ENCODE measurements at regions not wholly inside any gene's neighbourhood (a gene's known extent, or its start where the extent isn't known, plus 50 kb on each side); places are given as distances from the start of the nearest gene placed in this dataset.

- no peak overlapping the region for H3K9ac ChIP-seq (ENCODE audit: low read length in 3 of 3)
- no peak overlapping the region for H3K27ac ChIP-seq (ENCODE audit: low read depth in 2 of 2, low read length in 2 of 2)
- H3K4me1 ChIP-seq (ENCODE audit: control insufficient read depth in 2 of 3, insufficient read depth in 2 of 3, low read depth in 1 of 3, low read length in 3 of 3) = no peaks in the 10 kb centered on the region
- no peaks in the 10 kb centered on the region for H3K27me3 ChIP-seq (ENCODE audit: control insufficient read depth, insufficient read depth, low read length)
- no peaks in the 10 kb centered on the region for H3K36me3 ChIP-seq (ENCODE audit: control insufficient read depth in 2 of 3, insufficient read depth in 3 of 3, low read length in 3 of 3)
- intact Hi-C loops (cut with DNase I) = no loop called here
- no peaks in the 10 kb centered on the region for H3K9me3 ChIP-seq (ENCODE audit: control insufficient read depth in 2 of 3, insufficient read depth in 1 of 3, low read length in 3 of 3)
- DNase-seq = no peak
- no peak overlapping the region for H3K4me3 ChIP-seq (ENCODE audit: low read length in 3 of 3)
- no peak for FAIRE-seq
- TF ChIP-seq, protein P1, sequence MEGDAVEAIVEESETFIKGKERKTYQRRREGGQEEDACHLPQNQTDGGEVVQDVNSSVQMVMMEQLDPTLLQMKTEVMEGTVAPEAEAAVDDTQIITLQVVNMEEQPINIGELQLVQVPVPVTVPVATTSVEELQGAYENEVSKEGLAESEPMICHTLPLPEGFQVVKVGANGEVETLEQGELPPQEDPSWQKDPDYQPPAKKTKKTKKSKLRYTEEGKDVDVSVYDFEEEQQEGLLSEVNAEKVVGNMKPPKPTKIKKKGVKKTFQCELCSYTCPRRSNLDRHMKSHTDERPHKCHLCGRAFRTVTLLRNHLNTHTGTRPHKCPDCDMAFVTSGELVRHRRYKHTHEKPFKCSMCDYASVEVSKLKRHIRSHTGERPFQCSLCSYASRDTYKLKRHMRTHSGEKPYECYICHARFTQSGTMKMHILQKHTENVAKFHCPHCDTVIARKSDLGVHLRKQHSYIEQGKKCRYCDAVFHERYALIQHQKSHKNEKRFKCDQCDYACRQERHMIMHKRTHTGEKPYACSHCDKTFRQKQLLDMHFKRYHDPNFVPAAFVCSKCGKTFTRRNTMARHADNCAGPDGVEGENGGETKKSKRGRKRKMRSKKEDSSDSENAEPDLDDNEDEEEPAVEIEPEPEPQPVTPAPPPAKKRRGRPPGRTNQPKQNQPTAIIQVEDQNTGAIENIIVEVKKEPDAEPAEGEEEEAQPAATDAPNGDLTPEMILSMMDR (IDR thresholded peaks at IDR 0.05; ENCODE audit: borderline replicate concordance, extremely low read depth, insufficient read depth) = no peak
These were observed 346.8 kb downstream of the SOX2 start for GRCh38 chr3:182058488-182058887.

- TF ChIP-seq, protein P1 (IDR thresholded peaks at IDR 0.05; ENCODE audit: borderline replicate concordance, extremely low read depth, insufficient read depth) = no peak
- Histone ChIP-seq H3K36me3 (ENCODE audit: control insufficient read depth in 2 of 3, insufficient read depth in 3 of 3, low read length in 3 of 3) (no peaks in the 10 kb centered on the region), H3K9ac (ENCODE audit: low read length in 3 of 3) (no peak overlapping the region), H3K9me3 (ENCODE audit: control insufficient read depth in 2 of 3, insufficient read depth in 1 of 3, low read length in 3 of 3) (no peaks in the 10 kb centered on the region), H3K4me3 (ENCODE audit: low read length in 3 of 3) (no peak overlapping the region), H3K27ac (ENCODE audit: low read depth in 2 of 2, low read length in 2 of 2) (no peak overlapping the region), H3K27me3 (ENCODE audit: control insufficient read depth, insufficient read depth, low read length) (no peaks in the 10 kb centered on the region), H3K4me1 (ENCODE audit: control insufficient read depth in 2 of 3, insufficient read depth in 2 of 3, low read depth in 1 of 3, low read length in 3 of 3) (no peaks in the 10 kb centered on the region)
- FAIRE-seq (no peak), DNase-seq (no peak)
- intact Hi-C loops (cut with DNase I) = no loop called here
These were observed 352.0 kb downstream of the SOX2 start for GRCh38 chr3:182063742-182064141.

- intact Hi-C loops (cut with DNase I) = no loop called here
These were observed 355.7 kb downstream of the SOX2 start for GRCh38 chr3:182067423-182067822.

More at GRCh38 chr3:182067423-182067822, 355.7 kb downstream of the SOX2 start:
- Histone ChIP-seq H3K9me3 (ENCODE audit: control insufficient read depth in 2 of 3, insufficient read depth in 1 of 3, low read length in 3 of 3) (no peaks in the 10 kb centered on the region), H3K9ac (ENCODE audit: low read length in 3 of 3) (no peak overlapping the region), H3K4me1 (ENCODE audit: control insufficient read depth in 2 of 3, insufficient read depth in 2 of 3, low read depth in 1 of 3, low read length in 3 of 3) (no peaks in the 10 kb centered on the region), H3K4me3 (ENCODE audit: low read length in 3 of 3) (no peak overlapping the region), H3K27me3 (ENCODE audit: control insufficient read depth, insufficient read depth, low read length) (no peaks in the 10 kb centered on the region), H3K36me3 (ENCODE audit: control insufficient read depth in 2 of 3, insufficient read depth in 3 of 3, low read length in 3 of 3) (no peaks in the 10 kb centered on the region), H3K27ac (ENCODE audit: low read depth in 2 of 2, low read length in 2 of 2) (no peak overlapping the region)
- FAIRE-seq (no peak), DNase-seq (no peak)
- TF ChIP-seq, protein P1 (IDR thresholded peaks at IDR 0.05; ENCODE audit: borderline replicate concordance, extremely low read depth, insufficient read depth) = no peak

Measured in kidney (tissue), 13 donors.